ENCODE measurements at regions not wholly inside any gene's neighbourhood (a gene's known extent, or its start where the extent isn't known, plus 50 kb on each side); places are given as distances from the start of the nearest gene placed in this dataset.

DNA sequence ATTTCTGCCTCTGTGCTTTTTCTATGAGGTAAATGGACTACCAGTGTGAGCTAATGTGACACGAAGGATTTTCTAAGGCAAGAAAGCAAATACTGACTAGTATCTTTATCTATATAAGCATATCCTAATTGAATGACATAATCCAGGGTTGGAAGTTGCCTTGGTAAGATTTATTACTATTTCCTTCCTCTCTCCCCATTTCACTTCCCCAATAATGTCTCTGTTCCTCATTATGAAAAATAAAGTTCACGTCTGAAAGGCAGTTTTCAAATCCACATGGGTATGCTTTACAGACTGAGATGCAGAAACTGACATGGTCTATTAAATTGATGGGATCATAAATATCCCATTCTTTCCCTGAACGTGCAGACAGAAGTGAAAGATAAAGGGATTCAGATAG lies 86.0 kb downstream of the DTWD1 start:
- Histone ChIP-seq H3K27me3 (no peaks in the 10 kb centered on the region), H3K4me1 (no peaks in the 10 kb centered on the region), H3K27ac (no peak overlapping the region), H3K36me3 (no peaks in the 10 kb centered on the region), H3K4me3 (no peak overlapping the region), H3K9me3 (peaks cover 6% of the 10 kb centered on the region)
- DNase-seq (ENCODE audit: low spot score in 2 of 2) = no peak
- TF ChIP-seq, protein P1, sequence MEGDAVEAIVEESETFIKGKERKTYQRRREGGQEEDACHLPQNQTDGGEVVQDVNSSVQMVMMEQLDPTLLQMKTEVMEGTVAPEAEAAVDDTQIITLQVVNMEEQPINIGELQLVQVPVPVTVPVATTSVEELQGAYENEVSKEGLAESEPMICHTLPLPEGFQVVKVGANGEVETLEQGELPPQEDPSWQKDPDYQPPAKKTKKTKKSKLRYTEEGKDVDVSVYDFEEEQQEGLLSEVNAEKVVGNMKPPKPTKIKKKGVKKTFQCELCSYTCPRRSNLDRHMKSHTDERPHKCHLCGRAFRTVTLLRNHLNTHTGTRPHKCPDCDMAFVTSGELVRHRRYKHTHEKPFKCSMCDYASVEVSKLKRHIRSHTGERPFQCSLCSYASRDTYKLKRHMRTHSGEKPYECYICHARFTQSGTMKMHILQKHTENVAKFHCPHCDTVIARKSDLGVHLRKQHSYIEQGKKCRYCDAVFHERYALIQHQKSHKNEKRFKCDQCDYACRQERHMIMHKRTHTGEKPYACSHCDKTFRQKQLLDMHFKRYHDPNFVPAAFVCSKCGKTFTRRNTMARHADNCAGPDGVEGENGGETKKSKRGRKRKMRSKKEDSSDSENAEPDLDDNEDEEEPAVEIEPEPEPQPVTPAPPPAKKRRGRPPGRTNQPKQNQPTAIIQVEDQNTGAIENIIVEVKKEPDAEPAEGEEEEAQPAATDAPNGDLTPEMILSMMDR (IDR thresholded peaks at IDR 0.05) = no peak
- TF ChIP-seq POLR2AphosphoS5 (IDR thresholded peaks at IDR 0.05) (no peak), EP300 (IDR thresholded peaks at IDR 0.05) (no peak), POLR2A (IDR thresholded peaks at IDR 0.05) (no peak)
- WGBS = 31% methylated on average over 3 of the region's 3 CpGs

DNA sequence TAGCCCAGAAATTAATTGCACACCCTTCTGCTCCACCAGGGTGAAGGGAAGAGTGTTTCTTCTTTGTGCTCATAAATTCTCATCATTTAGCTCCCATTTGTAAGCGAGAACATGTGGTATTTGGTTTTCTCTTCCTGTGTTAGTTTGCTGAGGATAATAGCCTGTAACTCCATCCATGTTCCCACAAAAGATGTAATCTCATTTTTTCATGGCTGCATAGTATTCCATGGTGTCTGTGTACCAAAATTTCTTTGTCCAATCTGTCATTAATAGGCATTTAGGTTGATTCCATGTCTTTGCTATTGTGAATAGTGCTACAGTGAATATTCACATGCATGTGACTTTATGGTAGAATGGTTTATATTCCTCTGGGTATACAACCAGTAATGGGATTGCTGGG lies 86.8 kb downstream of the DTWD1 start:
- TF ChIP-seq POLR2AphosphoS5 (IDR thresholded peaks at IDR 0.05) (no peak), POLR2A (IDR thresholded peaks at IDR 0.05) (no peak), EP300 (IDR thresholded peaks at IDR 0.05) (no peak)
- TF ChIP-seq, protein P1 (IDR thresholded peaks at IDR 0.05) = no peak
- 73% methylated on average over 1 of the region's 1 CpG for WGBS
- Histone ChIP-seq H3K27me3 (no peaks in the 10 kb centered on the region), H3K9me3 (peaks cover 6% of the 10 kb centered on the region), H3K27ac (no peak overlapping the region), H3K4me1 (no peaks in the 10 kb centered on the region), H3K4me3 (no peak overlapping the region), H3K36me3 (no peaks in the 10 kb centered on the region)
- no peak for DNase-seq (ENCODE audit: low spot score in 2 of 2)

DNA sequence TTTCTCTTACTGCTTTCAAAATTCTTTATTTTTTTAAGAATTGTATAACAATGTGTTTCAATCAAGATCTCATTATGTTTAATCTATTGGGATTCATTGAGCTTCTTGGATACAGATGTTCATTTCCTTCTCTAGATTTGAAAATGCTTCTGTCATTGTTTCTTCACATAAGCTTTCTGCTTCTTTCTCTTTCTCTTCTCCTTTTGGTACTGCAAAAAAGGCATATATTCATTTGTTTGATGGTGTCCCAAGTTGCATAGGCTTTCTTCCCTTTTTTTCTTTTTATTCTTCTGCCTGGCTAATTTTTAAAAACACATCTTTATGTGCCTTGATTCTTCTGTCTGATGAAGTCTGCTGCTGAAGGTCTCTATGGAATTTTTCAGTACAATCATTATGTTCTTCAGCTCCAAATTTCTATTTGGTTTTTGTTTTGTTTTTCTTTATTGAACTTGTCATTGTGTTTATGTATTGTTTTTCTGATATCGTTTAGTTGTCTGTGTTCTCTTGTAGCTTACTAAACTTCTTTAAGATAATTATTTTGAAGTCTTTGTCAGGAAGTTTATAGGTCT lies 88.9 kb downstream of the DTWD1 start:
- H3K27ac ChIP-seq = no peak overlapping the region
- H3K4me1 ChIP-seq = no peaks in the 10 kb centered on the region
- peaks cover 6% of the 10 kb centered on the region for H3K9me3 ChIP-seq
- WGBS = 92% methylated on average over 1 of the region's 1 CpG
- H3K4me3 ChIP-seq = no peak overlapping the region
- H3K27me3 ChIP-seq = no peaks in the 10 kb centered on the region
- no peaks in the 10 kb centered on the region for H3K36me3 ChIP-seq
- no peak for TF ChIP-seq POLR2A (IDR thresholded peaks at IDR 0.05)
- no peak for TF ChIP-seq POLR2AphosphoS5 (IDR thresholded peaks at IDR 0.05)
- TF ChIP-seq EP300 (IDR thresholded peaks at IDR 0.05) = no peak
- TF ChIP-seq, protein P1 (IDR thresholded peaks at IDR 0.05) = no peak
- no peak for DNase-seq (ENCODE audit: low spot score in 2 of 2)

DNA sequence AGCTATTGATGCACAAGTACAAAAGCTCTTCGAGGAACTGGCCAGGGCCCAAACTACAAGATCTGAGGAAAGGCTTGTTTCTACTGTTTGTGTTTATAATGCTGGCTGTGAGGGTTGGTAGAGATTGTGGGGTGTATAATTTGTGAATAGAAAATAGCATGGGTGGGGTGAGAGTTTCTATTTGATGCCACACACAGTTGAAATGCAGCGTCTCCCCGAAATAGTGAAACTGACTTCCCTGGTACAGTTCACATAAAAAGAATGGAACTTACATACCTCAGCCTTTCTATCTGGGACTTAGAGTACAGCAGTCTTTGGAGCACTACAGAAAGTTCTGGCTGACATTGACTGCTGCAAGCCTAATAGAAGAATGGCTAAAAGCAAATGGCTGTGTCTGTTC lies 91.3 kb downstream of the DTWD1 start:
- Histone ChIP-seq H3K36me3 (no peaks in the 10 kb centered on the region), H3K27me3 (no peaks in the 10 kb centered on the region), H3K4me1 (no peaks in the 10 kb centered on the region), H3K9me3 (peaks cover 6% of the 10 kb centered on the region), H3K27ac (no peak overlapping the region), H3K4me3 (no peak overlapping the region)
- DNase-seq (ENCODE audit: low spot score in 2 of 2) = no peak
- 80% methylated on average over 3 of the region's 3 CpGs for WGBS
- TF ChIP-seq, protein P1 (IDR thresholded peaks at IDR 0.05) = no peak
- no peak for TF ChIP-seq EP300 (IDR thresholded peaks at IDR 0.05)
- TF ChIP-seq POLR2AphosphoS5 (IDR thresholded peaks at IDR 0.05) = no peak
- TF ChIP-seq POLR2A (IDR thresholded peaks at IDR 0.05) = no peak

DNA sequence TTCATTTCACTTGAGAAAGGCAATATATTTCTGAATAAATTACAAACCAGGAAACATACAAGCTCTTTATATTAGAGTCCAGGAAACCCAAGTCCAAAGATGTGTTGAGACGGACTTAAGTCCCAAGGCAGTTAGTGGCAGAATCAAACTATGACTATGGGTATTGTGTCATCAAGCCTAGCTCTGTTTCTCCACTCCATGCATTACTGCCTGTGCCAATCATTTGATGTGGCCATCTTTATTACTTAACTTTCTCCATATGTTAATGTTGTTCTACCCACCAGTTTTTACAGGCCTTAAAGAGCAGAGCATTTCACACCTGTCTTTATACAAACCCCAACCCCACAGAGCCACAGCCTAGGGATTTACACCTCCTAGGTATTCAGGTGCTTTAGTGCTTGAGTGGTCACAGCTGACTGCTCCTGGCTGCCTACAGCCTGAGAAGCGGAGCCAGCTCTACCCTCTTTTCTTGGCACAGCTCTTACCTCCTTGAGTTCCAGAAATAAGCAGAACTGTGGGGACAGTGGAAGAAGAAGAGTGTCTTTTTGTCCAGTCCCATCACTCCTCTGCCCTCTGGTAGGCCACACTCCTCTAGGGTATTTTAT lies 92.1 kb downstream of the DTWD1 start:
- TF ChIP-seq POLR2A (IDR thresholded peaks at IDR 0.05) = no peak
- 93% methylated on average over 2 of the region's 2 CpGs for WGBS
- H3K27ac ChIP-seq = no peak overlapping the region
- H3K36me3 ChIP-seq = no peaks in the 10 kb centered on the region
- DNase-seq (ENCODE audit: low spot score in 2 of 2) = no peak
- H3K4me1 ChIP-seq = peaks cover 6% of the 10 kb centered on the region
- no peak overlapping the region for H3K4me3 ChIP-seq
- peaks cover 6% of the 10 kb centered on the region for H3K9me3 ChIP-seq
- H3K27me3 ChIP-seq = no peaks in the 10 kb centered on the region
